Hindlimb muscle (tissue), 1 donor: ENCODE measurements at regions not wholly inside any gene's neighbourhood (a gene's known extent, or its start where the extent isn't known, plus 50 kb on each side); places are given as distances from the start of the nearest gene placed in this dataset.

Experiments
- DNase-seq: peaks from one replicate; pipeline ENCODE4 v3.0.0-alpha.2; 2013

- DNase-seq: no peak
Measured at GRCh38 chr13:97057176-97057575, 62.9 kb upstream of the OXGR1 start.

DNA sequence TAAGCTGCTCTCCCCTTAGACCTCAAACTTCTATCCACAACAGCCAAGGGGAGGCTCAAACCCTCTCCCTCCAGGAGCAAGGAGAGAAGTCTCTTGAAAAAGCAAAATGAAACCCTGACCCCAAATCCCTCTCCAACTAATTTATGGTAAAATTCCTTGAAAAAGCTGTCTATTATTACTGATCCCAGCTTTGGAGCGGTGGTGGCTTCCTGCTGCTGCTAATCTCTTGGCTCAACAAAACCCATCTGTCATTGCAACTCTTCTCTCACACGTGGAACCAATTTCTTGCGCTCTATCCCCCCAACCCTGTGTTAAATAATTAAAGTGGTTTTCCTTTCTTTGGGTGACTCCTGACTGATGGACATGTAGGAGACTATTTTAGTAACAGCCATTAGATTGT is 64.1 kb upstream of the OXGR1 start:
- DNase-seq: no peak

GRCh38 chr13:97058926-97059325 is 64.7 kb upstream of the OXGR1 start:
- no peak for DNase-seq

DNA sequence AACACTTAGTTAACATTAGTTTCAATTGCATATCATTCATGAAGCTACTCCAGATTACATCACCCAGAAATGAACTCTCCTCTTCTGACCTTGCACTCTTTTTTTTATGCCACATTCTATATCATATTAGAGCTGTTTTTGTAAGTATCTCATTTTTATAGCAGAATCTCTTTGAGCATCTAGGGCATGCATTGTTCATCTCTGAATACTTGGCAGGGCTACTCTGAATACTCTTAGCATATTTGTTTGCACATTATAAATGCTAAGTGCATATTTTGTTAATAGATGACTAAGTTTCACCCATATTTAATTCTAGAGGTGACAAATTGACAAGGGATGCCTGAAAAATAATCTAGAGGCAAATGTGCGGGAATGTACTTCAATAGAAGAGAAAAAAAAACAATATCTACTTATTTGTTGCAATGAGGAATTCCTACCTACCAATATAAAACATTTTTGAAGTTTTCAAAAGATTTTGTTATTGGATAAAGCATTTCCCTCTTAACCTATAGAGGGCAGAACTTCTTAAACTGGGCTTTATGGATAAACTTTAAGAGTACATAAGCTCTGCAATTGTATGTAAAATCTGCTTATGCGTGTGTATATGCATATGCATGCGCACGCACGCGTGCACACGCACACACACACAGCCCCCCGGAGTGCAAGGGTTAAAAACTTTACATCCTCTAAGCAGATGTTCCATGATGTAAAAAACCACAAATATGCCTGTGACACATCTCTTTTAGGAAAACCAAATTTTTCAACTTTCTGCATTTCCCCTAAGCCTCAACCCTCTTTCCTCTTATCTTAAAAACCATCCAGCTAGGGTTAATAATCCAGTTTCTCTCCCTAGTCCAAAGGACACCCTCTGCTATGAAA is 73.0 kb upstream of the OXGR1 start:
- DNase-seq: no peak

- no peak for DNase-seq
Measured at GRCh38 chr13:97068151-97068550, 73.9 kb upstream of the OXGR1 start.

DNA sequence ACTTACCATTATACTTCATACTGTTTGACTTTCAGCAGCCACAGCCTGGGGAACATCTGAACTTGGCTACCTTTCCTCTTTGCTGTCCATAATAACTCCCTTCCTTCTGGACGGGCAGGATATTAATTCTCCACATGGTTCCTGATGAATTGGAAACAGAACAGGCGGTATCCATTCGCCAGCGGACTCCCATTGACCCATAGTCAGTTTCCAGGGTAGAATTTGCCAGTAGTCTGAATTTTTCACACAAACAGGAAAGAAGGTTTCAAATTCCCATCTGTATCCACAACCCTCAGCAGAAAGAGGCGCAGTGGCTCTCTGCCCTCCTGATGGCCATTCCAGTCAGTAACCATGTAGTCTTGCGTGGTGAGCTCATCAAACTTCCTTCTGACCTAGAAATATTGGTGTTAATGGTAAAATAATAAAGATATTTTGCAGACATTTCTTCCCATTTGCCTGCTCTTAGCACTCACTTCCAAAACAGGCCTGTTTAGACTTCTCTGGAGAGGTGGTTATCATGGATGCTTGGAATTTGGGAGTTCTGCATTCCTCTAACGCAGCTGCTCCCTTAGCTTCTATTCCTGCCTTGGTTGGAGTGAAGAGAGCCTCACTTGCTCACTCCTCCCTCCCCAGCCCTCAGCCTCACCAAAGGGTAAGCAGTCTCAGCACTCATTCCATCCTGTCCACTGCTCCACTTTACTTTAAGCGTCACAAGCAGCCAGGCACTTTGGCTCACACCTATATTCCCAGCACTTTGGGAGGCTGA is 75.0 kb upstream of the OXGR1 start:
- peak; percentile 68 for DNase-seq

DNA sequence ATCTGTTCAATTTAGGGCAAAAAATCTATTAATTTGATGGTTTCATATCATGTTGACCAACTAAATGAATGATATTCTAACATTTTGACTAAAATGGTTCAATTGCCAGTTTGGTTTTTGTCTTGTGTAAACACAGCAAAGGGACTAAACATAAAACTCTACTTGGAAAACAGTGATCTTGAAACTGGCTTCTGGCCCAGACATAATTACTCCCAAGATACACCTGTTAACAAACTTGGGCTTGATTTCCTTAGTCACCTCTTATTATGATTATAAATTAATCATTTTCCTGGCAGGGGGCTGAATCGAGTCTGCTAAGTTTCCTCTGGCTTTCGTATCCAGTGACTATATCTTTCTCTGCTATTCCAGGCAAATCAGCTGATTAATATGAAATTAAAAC is 78.0 kb upstream of the OXGR1 start:
- DNase-seq: no peak

DNA sequence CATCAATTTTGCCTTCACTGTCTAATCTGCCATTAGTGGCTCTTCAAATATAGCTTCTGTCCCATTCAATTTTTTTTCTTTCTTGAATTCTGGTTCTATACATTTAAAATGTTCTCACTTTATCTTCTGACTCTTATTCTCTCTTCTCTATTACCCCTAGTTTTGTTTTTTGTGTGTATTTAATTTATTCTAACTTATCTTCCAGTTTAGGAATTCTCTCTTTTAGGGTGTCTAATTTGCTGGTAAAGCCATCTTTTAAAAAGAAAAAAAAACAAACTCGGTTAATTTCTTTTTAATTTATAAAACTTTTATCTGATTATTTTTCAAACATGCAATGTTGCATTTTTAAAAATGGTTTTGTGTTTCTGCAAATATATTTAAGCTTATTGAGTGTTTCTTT is 80.3 kb upstream of the OXGR1 start:
- DNase-seq: no peak

GRCh38 chr13:97076898-97077297 is 82.6 kb upstream of the OXGR1 start:
- DNase-seq: peak; percentile 19

DNA sequence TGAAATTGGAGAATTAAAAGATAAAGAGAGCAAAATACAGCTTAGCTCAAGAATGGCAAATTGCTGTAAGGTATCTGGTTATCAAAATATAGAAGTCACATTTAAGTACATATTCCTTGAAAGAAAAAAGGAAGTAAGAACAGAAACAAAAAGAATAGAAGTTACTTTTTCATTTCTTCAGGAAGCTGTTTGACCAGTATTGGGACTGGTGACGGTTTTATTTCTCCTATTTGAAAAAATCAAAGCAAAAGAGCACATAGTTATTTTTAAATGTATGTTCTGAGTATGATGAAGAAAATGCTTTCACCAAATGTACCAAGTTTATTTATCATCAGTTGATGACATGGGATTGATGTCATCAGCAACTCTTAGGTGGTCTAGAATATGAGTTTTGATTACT is 83.1 kb upstream of the OXGR1 start:
- no peak for DNase-seq

DNA sequence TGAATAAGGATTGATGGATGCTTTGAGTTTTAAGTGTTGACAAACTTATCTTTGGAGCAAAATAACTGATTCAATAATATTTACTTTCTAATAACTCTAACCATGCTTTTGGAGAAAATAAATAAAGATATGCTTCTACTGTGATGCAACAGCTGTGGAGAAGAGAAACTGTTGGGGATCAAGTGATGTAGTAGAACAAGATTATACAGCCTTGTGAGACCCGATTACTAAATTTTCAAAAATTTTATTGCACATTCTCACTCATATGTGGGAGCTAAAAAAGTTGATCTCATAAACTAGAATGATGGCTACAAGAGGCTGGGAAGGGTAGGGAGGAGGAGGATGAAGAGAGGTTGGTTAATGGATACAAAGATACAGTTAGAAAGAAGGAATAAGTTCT is 85.5 kb upstream of the OXGR1 start:
- DNase-seq: no peak

GRCh38 chr13:97082461-97083207 is 88.4 kb upstream of the OXGR1 start:
- no peak for DNase-seq

DNA sequence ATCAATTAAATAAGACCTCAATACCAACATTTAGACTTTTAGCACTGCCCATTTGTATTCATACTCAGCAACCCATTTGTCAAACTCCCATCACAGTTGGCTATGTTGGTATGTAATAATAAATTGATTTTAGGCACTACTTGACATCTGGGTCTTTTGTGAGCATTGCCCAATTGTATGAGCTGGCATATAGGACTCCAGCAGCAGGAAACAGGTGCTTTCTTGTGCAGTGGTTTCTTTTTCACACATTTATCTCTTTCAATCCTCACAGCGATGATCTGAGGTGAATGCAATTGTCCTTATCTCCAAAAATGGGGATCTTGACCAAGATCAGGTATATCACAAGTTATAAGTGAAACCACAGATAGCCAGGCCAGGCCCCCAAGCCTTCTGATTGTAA is 96.9 kb upstream of the OXGR1 start:
- no peak for DNase-seq

- DNase-seq: no peak
Measured at GRCh38 chr13:97100821-97101220, 106.5 kb upstream of the OXGR1 start.

- DNase-seq: no peak
Measured at GRCh38 chr13:97101912-97102708, 107.8 kb upstream of the OXGR1 start.

GRCh38 chr13:97106323-97106722 is 112.0 kb upstream of the OXGR1 start:
- DNase-seq: no peak

DNA sequence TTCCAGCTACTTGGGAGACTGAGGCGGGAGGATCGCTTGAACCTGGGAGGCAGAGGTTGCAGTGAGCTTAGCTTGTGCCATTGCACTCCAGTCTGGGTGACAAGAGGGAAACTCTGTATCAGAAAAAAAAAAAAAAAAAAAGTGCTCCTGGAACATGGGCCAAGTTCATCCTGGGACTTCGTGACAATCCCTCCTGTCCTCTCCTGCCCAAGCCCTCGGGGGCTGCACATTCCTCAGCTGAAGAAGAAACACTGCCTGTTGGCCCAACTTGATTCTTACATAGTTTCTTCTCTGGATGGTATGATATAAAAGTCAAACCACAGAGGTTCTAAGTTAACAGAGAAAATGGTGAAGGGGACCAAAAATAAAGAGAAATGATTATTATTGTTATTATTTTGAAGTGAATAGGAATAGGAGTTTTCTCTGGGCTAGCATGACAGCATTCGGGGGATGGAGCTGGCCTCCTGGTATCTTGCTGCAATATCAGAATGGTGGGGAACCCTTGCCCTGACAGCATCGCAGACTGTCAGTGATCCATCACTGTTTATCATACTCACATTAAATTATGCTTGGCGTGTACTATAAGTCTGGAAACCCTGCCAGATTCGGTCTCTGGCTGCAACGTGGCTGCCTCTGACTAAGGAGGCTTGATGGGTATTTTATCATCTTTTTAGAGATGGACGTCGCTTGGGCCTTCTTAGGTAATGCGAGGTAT is 113.7 kb upstream of the OXGR1 start:
- DNase-seq: no peak

- DNase-seq: no peak
Measured at GRCh38 chr13:97108530-97108900, 113.6 kb upstream of the MBNL2 start.

DNA sequence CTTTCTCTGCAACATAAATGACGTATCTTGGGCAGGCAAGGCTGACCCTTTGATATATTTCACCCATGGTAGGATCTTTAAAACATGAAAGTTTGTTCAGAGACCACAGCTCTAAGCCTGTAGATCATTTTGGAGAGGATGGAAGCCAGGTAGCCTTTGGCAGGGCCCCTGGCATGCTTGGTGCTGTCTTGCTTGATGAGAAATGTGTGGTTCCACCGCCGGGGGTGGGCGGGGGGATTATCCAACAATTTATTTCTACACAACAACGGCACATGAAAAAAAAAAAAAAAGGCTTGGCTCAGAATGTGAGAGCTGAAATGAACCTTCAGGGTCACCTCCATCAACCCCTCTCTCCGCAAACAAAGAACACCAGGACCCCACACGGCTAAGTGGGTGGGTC is 112.9 kb upstream of the MBNL2 start:
- no peak for DNase-seq

GRCh38 chr13:97109841-97110492 is 112.2 kb upstream of the MBNL2 start:
- peak; percentile 89 for DNase-seq

DNA sequence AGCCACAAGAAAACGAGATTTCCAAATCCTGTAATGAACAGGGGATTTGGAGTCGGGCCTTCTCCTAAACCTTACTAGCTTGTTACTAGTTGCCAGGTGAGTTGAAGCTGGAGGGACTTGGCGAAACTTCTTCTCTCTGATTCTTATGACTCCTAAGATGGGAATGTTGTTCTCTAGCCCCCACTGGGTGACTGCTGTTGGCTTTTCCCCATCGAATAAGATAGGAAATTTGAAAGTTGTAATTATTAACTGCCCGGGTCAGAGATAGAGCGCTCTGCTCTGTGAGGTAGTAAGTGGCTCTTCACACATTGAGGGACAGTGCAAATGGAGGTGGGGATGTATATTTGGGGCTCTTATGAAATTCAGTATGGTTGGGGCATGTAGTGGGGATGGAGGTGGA is 111.2 kb upstream of the MBNL2 start:
- DNase-seq: no peak
